ENCODE measurements at regions not wholly inside any gene's neighbourhood (a gene's known extent, or its start where the extent isn't known, plus 50 kb on each side); places are given as distances from the start of the nearest gene placed in this dataset.

- TF ChIP-seq CTCF (optimal IDR thresholded peaks at IDR 0.05 in 1 of 3, IDR thresholded peaks at IDR 0.05 in 1 of 3, conservative IDR thresholded peaks at IDR 0.05 in 1 of 3; ENCODE audit: extremely low read depth in 1 of 3, insufficient read depth in 2 of 3, low read length in 3 of 3), result no peak
- no peak for TF ChIP-seq EZH2 (IDR thresholded peaks at IDR 0.05; ENCODE audit: low read length)
Measured at GRCh38 chr20:46789339-46790028, 80.0 kb downstream of the SLC2A10 start.
